IMR-90 (cell line): ENCODE measurements at regions not wholly inside any gene's neighbourhood (a gene's known extent, or its start where the extent isn't known, plus 50 kb on each side); places are given as distances from the start of the nearest gene placed in this dataset.

Experiments
- ATAC-seq: fragments of 200-7000 bp; cut with Tn5 transposase; 2 replicates; pipeline ENCODE4 v1.9.1; 2020; ENCODE audit warnings: low read depth, mild to moderate bottlenecking, moderate library complexity
- BruUV-seq: library from RNA; stranded (reverse); fragments of 400-500 nt; replicated peaks from 2 replicates; lab custom pipeline; 2021; lab: Mats Ljungman, UMichigan
- CTCF ChIA-PET: fragments of 300-600 bp; formaldehyde crosslinking; extraction: SDS; loops from one replicate; lab custom pipeline; 2021; ENCODE audit warnings: antibody characterized with exemption; lab: Yijun Ruan, JAX
- POLR2A ChIA-PET: fragments of 300-600 bp; sonication (Branson Sonifier 250); formaldehyde crosslinking; loops from one replicate; lab custom pipeline; 2022; ENCODE audit warnings: antibody characterized with exemption; ENCODE audit not compliant: unreplicated experiment; lab: Charles Lee
- DNase-seq: peaks from one replicate; pipeline ENCODE4 v3.0.0; 2013
- H2AFZ ChIP-seq: replicated peaks from 2 replicates; pipeline ENCODE3; 2013; ENCODE audit warnings: low read length, mild to moderate bottlenecking; ENCODE audit not compliant: poor library complexity
- H2AK5ac ChIP-seq: 2 replicates; pipeline ENCODE4 v1.6.1; 2013; ENCODE audit warnings: low read depth, low read length, inconsistent platforms
- H2AK9ac ChIP-seq: replicated peaks from 2 replicates; pipeline ENCODE3; 2013; ENCODE audit warnings: mild to moderate bottlenecking, low read depth, low read length, moderate library complexity; ENCODE audit not compliant: poor library complexity
- H2BK120ac ChIP-seq: 2 replicates; pipeline ENCODE4 v1.6.1; 2013; ENCODE audit warnings: low read depth, low read length, inconsistent platforms
- H2BK15ac ChIP-seq: 3 replicates; pipeline ENCODE4 v1.6.1; 2013; ENCODE audit warnings: low read depth, low read length, inconsistent platforms
- H2BK20ac ChIP-seq: 2 replicates; pipeline ENCODE4 v1.6.1; 2013; ENCODE audit warnings: low read depth, mild to moderate bottlenecking, inconsistent platforms, low read length, moderate library complexity
- H2BK5ac ChIP-seq: 2 replicates; pipeline ENCODE4 v1.6.1; 2013; ENCODE audit warnings: mild to moderate bottlenecking, low read depth, low read length, inconsistent platforms; ENCODE audit not compliant: poor library complexity, severe bottlenecking
- H3K14ac ChIP-seq: replicated peaks from 2 replicates; pipeline ENCODE4 v1.6.1; 2013; ENCODE audit warnings: low read depth, low read length, inconsistent platforms
- H3K18ac ChIP-seq: 2 replicates; pipeline ENCODE4 v1.6.1; 2013; ENCODE audit warnings: low read depth, low read length, control low read depth
- H3K23ac ChIP-seq: 2 replicates; pipeline ENCODE4 v1.6.1; 2013; ENCODE audit warnings: low read depth, low read length, inconsistent platforms
- H3K27ac ChIP-seq: 2 replicates; pipeline ENCODE4 v1.5.1; 2013; ENCODE audit warnings: mild to moderate bottlenecking, control low read depth, low read length; ENCODE audit not compliant: insufficient read depth
- H3K27me3 ChIP-seq: 2 replicates; pipeline ENCODE4 v1.6.1; 2013; ENCODE audit warnings: low read length; ENCODE audit not compliant: control insufficient read depth, insufficient read depth
- H3K36me3 ChIP-seq: 2 replicates; pipeline ENCODE4 v1.6.1; 2013; ENCODE audit warnings: low read length, mixed read lengths; ENCODE audit not compliant: control insufficient read depth, insufficient read depth
- H3K4ac ChIP-seq: 2 replicates; pipeline ENCODE4 v1.6.1; 2013; ENCODE audit warnings: low read depth, low read length, inconsistent platforms
- H3K4me1 ChIP-seq: 2 replicates; pipeline ENCODE4 v1.6.1; 2013; ENCODE audit warnings: low read length, mixed read lengths; ENCODE audit not compliant: control insufficient read depth, insufficient read depth
- H3K4me2 ChIP-seq: 2 replicates; pipeline ENCODE4 v1.6.1; 2013; ENCODE audit warnings: low read depth, mild to moderate bottlenecking, control low read depth, low read length, moderate library complexity
- H3K4me3 ChIP-seq: 2 replicates; pipeline ENCODE4 v1.5.1; 2013; ENCODE audit warnings: low read depth, mild to moderate bottlenecking, control low read depth, low read length, moderate library complexity; ENCODE audit not compliant: insufficient read depth
- H3K56ac ChIP-seq: 2 replicates; pipeline ENCODE4 v1.6.1; 2013; ENCODE audit warnings: low read length, inconsistent platforms; ENCODE audit not compliant: insufficient read depth; ENCODE audit errors: extremely low read depth
- H3K79me1 ChIP-seq, 2 experiments: 2 replicates each; pipeline ENCODE4 v1.6.1; 2013; ENCODE audit warnings: low read length in 2 of 2, inconsistent platforms in 1 of 2, low read depth in 1 of 2
- H3K9ac ChIP-seq: 2 replicates; pipeline ENCODE4 v1.6.1; 2013; ENCODE audit warnings: low read depth, low read length, control low read depth
- H3K9me1 ChIP-seq: 2 replicates; pipeline ENCODE4 v1.6.1; 2013; ENCODE audit warnings: low read length, inconsistent platforms; ENCODE audit not compliant: insufficient read depth
- H3K9me3 ChIP-seq: 2 replicates; pipeline ENCODE4 v1.6.1; 2013; ENCODE audit warnings: low read length; ENCODE audit not compliant: control insufficient read depth, insufficient read depth
- H4K20me1 ChIP-seq: 2 replicates; pipeline ENCODE4 v1.6.1; 2013; ENCODE audit warnings: low read length, inconsistent platforms; ENCODE audit not compliant: insufficient read depth
- H4K5ac ChIP-seq: 2 replicates; pipeline ENCODE4 v1.6.1; 2013; ENCODE audit warnings: mild to moderate bottlenecking, low read depth, low read length, control low read depth
- H4K8ac ChIP-seq, 2 experiments: 2 replicates each; pipeline ENCODE4 v1.6.1; 2013; ENCODE audit warnings: low read depth in 2 of 2, low read length in 2 of 2, control low read depth in 1 of 2, inconsistent platforms in 1 of 2
- H4K91ac ChIP-seq: 2 replicates; pipeline ENCODE4 v1.6.1; 2013; ENCODE audit warnings: low read depth, low read length, inconsistent platforms; ENCODE audit not compliant: insufficient read depth
- BHLHE40 ChIP-seq: fragments of 150-350 bp; IDR thresholded peaks from 2 replicates; pipeline ENCODE4 v1.6.1; 2016; ENCODE audit warnings: mild to moderate bottlenecking, low read depth, low read length
- CTCF ChIP-seq: conservative IDR thresholded peaks from 2 replicates; pipeline ENCODE4 v1.5.1; 2012; ENCODE audit warnings: mild to moderate bottlenecking, low read depth, low read length, improper control_type of control experiment
- ELK1 ChIP-seq: fragments of 150-350 bp; IDR thresholded peaks from 2 replicates; pipeline ENCODE4 v1.6.1; 2016; ENCODE audit warnings: low read depth, mild to moderate bottlenecking, low read length, moderate library complexity, borderline replicate concordance
- MAFK ChIP-seq: IDR thresholded peaks from 2 replicates; pipeline ENCODE4 v1.6.1; 2012; ENCODE audit warnings: low read depth, low read length, improper control_type of control experiment
- MAZ ChIP-seq: IDR thresholded peaks from 2 replicates; pipeline ENCODE4 v1.6.1; 2012; ENCODE audit warnings: low read depth, mild to moderate bottlenecking, low read length, improper control_type of control experiment, moderate library complexity, borderline replicate concordance
- MXI1 ChIP-seq: IDR thresholded peaks from 2 replicates; pipeline ENCODE4 v1.6.1; 2012; ENCODE audit warnings: low read depth, mild to moderate bottlenecking, low read length, moderate library complexity, borderline replicate concordance
- POLR2A ChIP-seq: IDR thresholded peaks from 2 replicates; pipeline ENCODE4 v1.6.1; 2012; ENCODE audit warnings: mild to moderate bottlenecking, low read depth, low read length
- RAD21 ChIP-seq: IDR thresholded peaks from 2 replicates; pipeline ENCODE4 v1.6.1; 2012; ENCODE audit warnings: low read length, improper control_type of control experiment
- RCOR1 ChIP-seq: IDR thresholded peaks from 2 replicates; pipeline ENCODE4 v1.6.1; 2012; ENCODE audit warnings: mild to moderate bottlenecking, low read length, improper control_type of control experiment; ENCODE audit not compliant: insufficient replicate concordance
- RFX5 ChIP-seq: IDR thresholded peaks from 2 replicates; pipeline ENCODE4 v1.8.0; 2012; ENCODE audit warnings: low read depth, mild to moderate bottlenecking, low read length, moderate library complexity
- SMC3 ChIP-seq: fragments of 150-350 bp; IDR thresholded peaks from 2 replicates; pipeline ENCODE4 v1.6.1; 2016; ENCODE audit warnings: low read depth, mild to moderate bottlenecking, antibody characterized with exemption, low read length, moderate library complexity
- WGBS, 2 experiments: methylation state at CpG; one replicate each; pipeline versions ENCODE4 v1.1.5 to v1.1.7; 2013; ENCODE audit warnings: missing lambda C conversion rate in 2 of 2; ENCODE audit not compliant: insufficient read length in 1 of 2; ENCODE audit errors: extremely low coverage in 2 of 2; 5-methylcytosine and 5-hydroxymethylcytosine counted together
- dilution Hi-C: fragments of 300-500 bp; cut with HindIII; formaldehyde crosslinking; loops from one replicate; pipeline ENCODE4 v1.14.3; 2018; ENCODE audit warnings: low sequenced_read_pairs; ENCODE audit not compliant: unreplicated experiment
- in situ Hi-C: fragments of 300-500 bp; cut with MboI; formaldehyde crosslinking; loops from 3 replicates; pipeline ENCODE4 v1.14.3; 2019; ENCODE audit warnings: low sequenced_read_pairs, inconsistent platforms, mixed read lengths
- intact Hi-C: fragments of 100-400 bp; cut with micrococcal nuclease; formaldehyde crosslinking; loops from 2 replicates; pipeline ENCODE4 v1.10.0; 2022

- Histone ChIP-seq H3K9me1 (no peaks in the 10 kb centered on the region), H3K4me2 (no peak overlapping the region), H2AK5ac (no peak overlapping the region), H3K27ac (no peak overlapping the region), H3K79me1 (no peaks in the 10 kb centered on the region), H2BK20ac (no peak overlapping the region), H4K91ac (no peak overlapping the region), H2AK9ac (no peak overlapping the region), H3K4me1 (no peaks in the 10 kb centered on the region), H3K23ac (no peak overlapping the region), H4K5ac (no peak overlapping the region), H3K36me3 (no peaks in the 10 kb centered on the region), H3K18ac (no peak overlapping the region), H3K9ac (no peak overlapping the region), H3K4ac (no peak overlapping the region), H3K27me3 (no peaks in the 10 kb centered on the region), H3K14ac (no peak overlapping the region), H2BK120ac (no peak overlapping the region), H4K20me1 (no peaks in the 10 kb centered on the region), H3K4me3 (no peak overlapping the region), H2BK15ac (no peak overlapping the region), H3K9me3 (no peaks in the 10 kb centered on the region), H2AFZ (no peak overlapping the region), H3K56ac (no peak overlapping the region), H4K8ac (no peak overlapping the region), H2BK5ac (no peak overlapping the region)
- ATAC-seq = no peak
- no TSS peak for BruUV-seq
- POLR2A ChIA-PET = no interaction called here
- CTCF ChIA-PET = interaction anchor here (0.7 kb wide), 1 partner anchor 644 kb away, joined by 3 read pairs; no protein-coding TSS in a partner anchor
- in situ Hi-C loops (no loop called here), dilution Hi-C loops (no loop called here), intact Hi-C loops (no loop called here)
- 83% methylated on average over 1 of the region's 3 CpGs; no CpG with 5 or more reads in 1 of the 2 experiments for WGBS, 2 experiments
- no peak for DNase-seq
- TF ChIP-seq SMC3 (no peak), CTCF (no peak), MAFK (no peak), RFX5 (no peak), MAZ (no peak), BHLHE40 (no peak), MXI1 (no peak), RAD21 (no peak), RCOR1 (no peak), POLR2A (no peak), ELK1 (no peak)
Measured at GRCh38 chr18:76213991-76214390, 281.1 kb downstream of the ZNF516 start.
